ENCODE measurements at regions not wholly inside any gene's neighbourhood (a gene's known extent, or its start where the extent isn't known, plus 50 kb on each side); places are given as distances from the start of the nearest gene placed in this dataset.

DNA sequence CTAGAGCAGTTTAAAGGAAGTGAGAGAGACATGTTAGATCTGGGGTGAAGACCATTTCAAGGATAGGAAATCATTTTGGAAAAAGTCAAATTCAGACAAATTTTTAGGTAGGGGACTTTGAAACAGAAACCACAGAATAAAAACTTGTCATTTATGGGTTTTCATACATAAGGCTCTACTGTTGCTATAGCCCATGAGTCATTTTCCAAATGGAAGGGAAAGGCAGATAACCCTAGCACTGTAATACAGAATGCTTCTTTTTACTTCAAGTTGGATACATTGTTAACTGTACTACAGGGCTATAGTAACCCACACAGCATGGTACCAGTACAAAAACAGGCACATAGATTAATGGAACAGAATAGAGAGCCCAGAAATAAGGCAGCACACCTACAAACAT, 455.4 kb downstream of the EBF1 start:
- DNase-seq, result no peak

DNA sequence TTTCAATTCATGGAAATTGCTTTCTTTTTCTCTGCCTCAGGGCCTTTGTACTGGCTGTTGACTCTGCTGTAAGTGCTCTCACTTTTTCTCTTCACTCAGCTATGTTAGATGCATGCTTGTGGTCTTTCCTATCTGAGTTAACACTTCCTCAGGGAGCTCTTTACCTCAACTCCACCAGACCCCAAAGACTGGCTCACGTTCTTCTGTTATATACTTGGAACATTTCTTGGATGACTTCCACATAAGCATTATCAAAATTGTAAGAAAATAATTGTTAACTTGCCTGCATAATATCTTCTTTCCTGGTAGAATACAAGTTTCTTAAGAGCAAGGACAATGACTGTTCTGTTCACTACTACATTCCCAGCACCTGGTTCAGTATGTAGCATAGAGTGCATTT, 455.9 kb downstream of the EBF1 start:
- DNase-seq, result no peak

DNA sequence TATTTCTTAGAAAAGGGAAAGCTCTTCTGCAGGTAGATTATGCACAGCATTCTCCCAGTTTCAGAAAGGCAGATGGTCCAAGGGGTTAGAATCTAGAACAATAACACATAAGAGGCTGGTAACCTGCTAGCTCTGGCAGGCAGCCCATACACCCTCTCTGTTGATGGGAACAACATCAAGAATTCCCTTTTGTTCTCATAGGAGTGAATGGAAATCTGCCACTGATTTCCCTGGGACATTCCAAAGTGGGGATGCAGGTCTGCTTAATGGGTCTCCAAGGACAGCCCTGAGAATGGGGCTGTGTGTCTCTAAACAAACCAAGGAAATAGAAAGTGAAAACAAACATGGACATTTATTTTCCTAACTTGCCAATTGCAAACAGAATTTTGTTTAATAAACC, 456.8 kb downstream of the EBF1 start:
- no peak for DNase-seq

DNA sequence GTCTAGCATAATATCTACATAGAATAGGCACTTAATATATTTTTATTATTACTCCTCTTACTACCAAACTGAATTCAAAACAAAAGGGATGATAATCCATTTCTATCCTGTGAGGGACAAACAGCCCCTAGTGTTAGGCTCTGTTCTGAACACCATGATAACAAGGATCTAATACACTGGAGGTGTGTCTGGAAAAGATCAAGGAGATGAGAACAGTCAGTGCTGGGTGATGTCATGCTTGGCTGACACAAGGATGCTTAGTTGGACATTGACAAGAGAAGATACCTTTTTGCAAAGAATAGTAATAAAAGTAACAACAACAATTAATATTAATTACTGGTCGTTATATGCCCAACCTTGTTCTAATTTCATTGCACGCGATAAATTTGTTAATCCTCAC, 458.7 kb downstream of the EBF1 start:
- no peak for DNase-seq

DNA sequence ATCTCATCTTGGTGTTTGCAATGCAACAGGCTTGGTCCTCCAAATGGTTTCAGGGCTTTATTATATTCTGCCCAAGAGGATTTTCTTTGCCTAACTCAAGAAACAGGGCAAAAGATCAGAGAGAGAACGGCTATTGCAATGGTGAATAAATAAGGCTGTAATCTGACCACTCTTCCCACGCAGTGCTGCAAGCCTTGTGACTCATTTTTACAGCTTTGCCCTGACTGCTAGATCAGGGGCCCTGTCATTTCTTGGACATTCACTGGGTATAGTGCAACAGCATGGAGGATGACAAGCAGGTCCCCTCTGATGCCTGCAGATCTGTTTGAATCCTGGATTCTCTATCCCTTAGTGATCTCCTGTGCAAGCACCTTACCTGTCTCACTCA, 459.1 kb downstream of the EBF1 start:
- no peak for DNase-seq

DNA sequence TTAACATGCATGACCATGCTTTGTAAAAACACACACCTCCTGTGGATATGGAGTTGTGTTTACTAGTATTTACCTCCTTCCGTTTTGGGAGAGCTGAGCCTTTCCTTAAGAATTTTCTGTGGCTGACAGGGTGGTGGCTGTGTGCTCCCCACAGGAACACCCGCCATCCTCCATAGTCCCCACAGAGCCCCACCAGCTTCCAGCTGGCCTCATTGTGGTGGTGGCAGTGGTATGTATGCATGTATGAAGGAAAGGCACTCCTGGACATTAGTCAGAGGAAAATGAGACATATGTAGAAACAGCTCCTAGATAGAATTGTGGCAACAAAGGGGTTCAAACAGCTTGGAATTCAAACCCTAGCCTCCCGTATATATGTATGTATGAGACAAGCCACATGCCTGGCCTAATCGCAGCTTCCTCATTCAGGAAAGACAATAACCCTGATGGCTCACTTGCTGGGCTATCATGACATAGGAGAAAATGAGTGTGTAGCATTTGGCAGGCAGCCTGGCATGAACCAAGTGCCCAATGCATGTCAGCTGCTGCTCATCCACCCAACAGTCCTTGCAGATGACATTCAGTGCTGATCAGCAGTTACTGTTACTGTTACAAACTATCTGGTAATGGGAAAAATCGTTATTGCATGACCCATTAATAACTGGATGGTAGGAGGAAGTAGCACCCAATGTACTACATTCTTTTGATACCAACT, 459.7 kb downstream of the EBF1 start:
- DNase-seq, result no peak

DNA sequence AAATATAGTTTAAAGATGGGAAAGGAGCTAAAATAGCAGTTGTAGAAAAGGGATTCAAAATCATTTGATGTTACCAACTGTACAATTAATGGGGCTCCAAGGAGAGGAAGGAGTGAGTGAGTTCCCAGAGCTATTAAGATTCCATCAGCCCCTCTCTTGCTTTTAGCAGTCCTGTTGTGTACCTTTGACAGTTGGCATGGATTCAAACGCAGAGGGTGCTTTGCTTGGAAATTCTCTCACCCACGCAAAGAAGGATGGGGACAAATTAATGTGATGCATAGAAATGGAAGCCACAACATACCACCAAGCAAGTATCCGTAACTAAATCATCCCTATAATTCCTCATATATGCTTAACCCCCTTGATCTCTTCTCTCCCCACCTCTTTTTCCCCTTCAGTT, 461.3 kb downstream of the EBF1 start:
- DNase-seq, result no peak

DNA sequence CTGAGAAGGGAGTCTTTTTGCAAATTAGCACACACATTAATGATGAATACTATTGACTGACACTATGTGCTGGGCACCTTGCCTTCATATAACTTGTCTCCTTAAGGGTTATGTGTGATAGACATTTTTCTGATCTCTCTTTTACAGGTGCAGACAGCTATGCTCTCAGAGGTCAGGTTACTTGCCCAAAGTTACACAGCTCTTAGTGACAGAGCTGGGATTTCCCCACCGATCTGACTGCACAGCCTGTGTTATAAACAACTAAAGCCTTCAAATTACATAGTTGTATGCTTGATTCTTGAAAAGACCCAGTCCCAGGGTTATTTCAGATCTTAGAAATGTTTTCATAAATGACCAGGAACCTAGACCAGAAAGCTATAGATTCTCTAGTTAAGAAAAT, 462.7 kb downstream of the EBF1 start:
- DNase-seq, result no peak

DNA sequence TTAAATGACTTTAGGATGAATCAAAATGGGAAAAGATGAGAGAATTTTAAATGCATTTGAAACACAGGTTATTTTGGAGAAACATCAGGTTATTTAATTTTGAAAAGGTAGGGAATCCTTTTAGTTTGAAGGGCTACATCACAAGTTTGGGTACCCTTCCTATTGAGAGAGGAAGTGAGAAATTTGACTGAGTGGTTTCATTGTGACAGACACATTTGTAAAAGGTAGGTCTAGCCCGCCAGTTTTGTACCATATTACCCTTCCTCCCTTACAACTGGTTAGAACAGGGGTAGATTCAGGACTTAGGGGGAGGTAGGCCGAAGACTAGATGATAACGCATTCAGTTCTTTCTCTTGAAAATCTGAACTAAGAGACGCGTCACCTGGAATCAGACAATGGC, 464.2 kb downstream of the EBF1 start:
- no peak for DNase-seq

DNA sequence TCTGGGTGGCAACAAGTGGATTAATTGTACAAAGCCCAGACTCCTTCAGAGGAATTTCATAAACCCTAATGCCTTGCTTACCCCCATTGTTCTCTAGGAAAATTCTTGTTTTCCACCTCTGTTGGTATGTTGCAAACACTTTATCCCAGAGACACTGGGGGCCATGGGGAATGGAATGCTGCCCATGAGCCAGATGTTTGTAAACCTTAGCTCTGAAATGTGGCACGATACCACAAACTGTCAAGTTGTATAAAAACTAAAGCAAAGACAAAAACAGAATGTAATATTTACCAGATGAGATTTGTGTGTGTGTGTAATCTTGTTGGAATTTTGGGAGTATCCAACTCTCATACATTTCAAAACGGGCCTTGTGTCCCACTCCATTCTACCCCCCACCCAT, 465.0 kb downstream of the EBF1 start:
- no peak for DNase-seq

DNA sequence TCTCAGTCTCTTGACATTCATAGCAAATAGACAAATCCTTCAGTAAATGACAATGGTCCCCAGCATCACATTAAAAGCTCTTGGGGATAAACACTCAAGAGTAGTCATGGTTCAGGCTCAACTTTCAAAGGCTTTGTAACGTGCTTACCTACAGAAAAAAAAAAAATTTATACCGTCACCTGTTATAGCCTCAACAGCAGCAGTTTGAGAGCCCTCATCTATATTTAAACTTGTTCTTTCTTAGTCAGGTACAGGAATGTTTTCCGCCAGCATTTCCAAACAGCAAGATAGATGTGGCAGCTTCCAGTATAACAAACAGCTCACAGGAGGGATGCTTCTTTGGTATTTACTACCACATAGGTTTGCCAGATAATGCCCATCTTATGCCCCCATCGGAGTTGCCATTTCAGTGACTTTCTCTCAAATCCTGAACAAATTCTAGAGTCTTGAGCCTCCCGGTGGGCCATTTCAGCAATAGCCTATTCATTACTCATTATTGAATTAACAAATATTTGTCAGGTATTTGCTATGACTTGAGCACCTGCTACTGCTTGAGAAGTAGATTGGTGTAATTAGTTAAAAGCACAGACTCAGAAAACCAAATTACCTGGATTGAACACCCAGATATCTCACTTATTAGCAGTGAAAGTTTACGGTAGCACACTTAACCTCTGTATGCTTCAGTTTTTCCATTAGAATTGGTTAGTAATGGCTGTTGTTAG, 470.0 kb downstream of the EBF1 start:
- no peak for DNase-seq

DNA sequence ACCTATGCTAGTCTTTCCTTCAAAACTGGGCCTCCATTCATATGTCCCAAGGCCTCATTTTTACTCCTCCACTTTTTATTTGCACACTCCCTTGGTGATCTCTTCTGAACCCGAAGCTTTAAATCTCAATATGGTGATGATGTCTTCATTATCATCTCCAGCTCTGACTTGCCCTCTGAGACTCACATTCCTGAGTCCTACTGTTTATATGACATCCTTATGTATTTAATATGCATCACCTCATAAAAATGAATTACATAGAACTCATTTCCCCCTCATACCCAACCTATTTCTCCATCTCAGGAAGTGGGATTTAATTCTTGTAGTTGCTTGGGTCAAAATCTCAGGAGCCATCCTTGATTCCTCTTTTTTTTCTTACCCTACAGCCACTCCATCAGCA, 473.0 kb downstream of the EBF1 start:
- no peak for DNase-seq

DNA sequence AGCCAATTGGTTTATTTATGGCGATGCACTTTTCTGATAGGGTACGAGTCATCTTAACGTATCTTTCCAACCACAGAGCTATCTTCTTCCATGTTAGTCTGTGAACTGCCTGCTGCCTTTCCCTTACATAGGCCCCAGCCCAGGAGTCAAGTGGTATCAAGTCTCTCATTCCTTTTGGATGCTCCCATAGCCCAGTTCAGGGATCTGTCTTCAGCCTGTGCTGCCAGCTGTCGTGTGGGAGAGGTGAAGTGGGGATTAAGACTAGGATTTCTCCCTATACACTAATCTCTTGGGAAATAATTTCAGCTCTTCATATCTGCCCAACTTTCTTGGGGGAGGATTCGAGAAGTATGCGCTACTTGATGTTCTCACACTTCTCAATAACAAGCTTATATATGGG, 475.7 kb downstream of the EBF1 start:
- no peak for DNase-seq

DNA sequence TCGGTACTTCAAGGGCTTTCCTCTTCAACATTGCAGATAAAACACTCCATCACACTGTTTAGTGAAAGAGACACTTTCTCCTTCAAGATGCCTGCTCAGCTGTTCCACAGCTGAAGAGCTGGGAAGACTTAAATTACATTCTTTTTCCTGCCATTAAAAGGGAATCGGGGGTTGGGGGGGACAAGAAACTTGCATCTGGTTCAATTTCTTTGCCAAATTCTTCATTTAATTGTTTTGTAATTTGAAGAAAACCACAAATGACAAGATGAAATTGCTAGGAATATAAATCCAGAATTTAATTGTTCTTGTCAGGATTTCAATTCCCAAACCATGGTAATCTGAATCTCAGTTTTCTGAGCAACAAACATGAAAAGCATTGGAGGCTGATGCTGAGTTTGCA, 478.3 kb downstream of the EBF1 start:
- DNase-seq, result no peak

DNA sequence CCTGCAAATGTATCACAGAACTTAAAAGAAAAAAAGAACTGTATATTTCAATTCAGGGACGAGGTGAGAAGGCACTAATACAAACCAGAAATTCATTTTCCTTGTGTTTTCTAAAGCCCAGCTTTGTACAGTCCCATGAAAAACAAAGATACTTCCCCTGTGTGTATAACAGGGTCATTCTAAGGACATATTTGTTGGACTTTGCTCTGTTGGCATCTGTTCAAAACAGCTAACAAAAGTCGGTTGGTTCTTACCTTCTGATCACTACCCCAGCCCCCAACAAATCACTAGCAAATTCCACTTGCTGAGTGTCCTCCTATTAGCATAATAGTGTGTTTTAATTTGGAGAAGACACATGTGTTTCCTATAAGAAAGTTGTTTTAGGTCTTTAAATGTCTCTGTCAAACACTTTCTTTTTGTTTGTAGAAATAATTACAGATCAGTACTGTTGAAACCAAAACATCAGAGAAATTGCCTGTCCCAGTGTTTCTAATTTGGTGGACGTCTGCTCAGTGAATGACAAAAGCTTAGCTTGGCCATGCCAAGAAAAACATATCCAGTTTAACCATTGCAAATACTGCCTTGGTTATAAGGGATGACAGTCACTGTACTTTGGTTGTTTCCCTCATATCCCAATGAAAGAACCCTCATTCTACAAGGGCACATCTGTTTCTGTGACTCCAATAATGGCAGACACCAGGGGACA, 480.5 kb downstream of the EBF1 start:
- DNase-seq, result no peak

DNA sequence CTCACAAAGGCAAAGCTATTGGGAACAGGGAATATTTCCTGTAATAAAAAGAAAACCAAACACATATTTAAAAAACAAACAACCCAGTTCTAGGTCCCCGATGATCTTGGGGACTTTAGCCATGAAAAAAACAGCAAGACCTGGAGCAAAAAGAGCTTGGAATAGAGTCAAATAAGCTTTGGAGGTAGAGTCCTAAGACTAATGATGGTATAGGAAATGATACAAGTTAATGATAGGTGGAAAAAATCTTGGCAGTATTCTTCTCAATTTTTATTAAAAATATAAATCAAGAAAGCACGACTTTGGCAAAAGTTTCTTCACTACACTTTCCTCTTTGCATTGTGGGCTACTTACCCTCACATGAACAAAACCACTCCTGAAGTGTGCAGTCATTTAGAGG, 481.5 kb downstream of the EBF1 start:
- DNase-seq, result no peak

DNA sequence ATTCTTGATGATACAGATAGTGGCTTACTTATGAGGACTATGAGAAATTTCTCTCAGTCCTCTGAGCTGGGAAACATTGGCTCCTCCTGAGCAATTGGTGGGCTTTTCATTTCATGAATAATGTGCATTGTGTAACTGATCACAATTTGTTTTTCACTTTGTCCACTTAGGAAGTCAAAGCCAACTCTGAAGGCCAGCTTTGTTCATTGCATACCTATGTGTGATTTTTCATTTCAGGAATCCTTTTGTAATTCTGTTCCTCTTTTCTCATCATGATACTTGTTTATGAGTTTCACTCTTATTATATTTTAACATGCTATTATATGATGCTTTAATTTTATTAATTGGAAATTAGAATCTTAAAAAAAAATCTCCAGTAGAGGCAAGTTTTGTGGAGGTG, 483.0 kb downstream of the EBF1 start:
- no peak for DNase-seq

DNA sequence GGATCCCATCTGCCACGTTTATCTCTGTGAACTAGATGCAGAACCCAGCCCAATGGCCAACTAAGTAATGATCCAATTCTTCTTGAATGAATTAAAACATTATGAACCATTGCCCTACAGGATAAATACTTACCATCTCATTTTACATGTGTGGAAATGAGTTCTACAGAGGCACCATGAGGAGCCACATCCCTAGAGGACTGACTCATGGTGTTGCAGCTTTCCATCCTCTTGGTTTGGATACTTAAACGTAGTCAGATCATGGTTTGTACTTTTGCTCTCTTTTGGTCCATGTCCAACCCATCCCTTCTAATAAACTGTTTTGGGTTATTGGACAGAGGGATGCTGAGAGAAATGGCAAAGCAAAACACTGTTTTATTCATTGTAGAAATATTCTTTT, 484.8 kb downstream of the EBF1 start:
- no peak for DNase-seq

DNA sequence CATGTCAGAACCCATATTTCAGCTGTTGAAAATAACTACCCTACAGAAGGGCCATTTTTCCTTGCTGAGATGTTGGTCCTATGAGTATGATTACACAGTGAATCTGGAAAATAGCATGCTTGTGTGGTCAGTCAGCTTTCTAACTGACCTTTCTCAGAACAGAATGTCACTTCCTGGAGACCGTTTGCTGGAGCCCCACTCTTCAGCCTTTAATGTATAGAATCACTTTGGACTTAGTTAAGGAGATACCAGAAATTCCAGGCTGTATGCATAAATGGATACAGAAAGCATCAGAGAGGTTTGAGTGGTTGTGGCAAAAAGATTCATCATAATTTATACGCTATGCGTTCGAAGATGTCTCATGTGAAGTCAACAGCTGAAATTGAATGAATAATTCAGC, 488.1 kb downstream of the EBF1 start:
- DNase-seq, result no peak

DNA sequence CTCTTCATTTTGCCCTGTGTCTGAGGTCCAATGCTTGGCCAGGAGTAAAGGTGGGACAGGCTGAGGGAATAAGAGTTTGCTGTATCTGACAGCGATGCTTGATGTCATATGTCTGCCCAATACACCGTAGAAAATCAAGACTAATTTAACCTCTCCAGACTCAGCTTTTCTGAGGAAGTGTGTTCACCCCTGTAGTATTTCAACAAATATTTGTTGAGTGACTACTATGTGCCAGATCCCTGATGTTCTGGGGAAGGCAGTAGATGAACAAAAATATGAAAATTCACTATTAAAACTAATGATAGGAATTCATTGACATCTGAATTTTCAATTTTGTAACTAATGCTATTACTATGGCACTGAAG, 489.7 kb downstream of the EBF1 start:
- DNase-seq, result no peak

DNA sequence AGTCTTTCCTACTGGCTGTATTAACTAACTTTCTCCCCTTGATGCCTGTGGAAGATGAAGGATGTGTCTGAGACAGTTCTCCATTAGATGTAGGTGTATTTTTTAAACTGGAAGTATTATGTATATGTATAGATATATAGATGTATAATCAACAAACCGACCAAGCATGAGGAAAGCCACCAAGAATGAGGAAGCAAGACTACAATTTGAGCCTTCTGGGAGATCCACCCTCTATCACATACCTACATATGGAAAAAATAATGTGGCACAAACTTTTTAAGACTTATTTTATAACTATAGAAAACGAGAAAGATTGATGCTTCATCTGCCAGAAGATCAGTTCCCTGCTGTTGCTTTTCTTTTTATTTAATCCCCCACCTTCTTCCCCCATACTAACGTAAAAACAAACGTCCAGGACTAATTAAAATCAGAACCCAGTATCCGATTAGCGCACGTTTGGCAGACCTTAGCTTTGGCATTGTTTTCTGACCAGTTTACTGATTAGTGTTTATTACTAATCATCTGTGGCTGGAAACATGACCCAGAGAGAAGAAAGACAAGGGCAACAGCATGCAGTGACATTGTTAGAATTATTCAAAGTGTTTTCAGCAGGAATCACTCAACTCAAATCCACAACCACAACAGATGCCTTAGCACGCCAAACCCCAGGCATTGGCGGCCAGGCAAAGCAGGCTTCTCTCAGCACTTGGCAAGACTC, 490.2 kb downstream of the EBF1 start:
- DNase-seq, result no peak

DNA sequence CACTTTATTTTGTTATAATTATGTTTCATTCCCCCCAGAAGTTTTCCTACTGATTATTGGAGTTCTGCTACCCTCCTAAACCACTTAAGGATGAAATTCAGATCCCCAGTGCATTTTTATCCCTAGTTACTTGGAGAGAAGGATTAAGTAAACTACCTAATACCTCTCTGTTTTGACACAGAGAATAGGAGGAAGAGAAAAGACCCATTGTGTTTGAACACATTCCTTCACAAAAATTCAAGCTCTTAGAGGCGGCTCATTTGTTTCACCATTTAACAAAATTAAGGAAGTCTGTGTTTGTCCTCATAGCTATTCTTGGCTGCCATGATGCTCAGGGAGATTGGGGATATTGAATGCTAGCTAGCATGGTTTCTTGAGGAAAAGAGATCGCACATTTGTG, 492.6 kb downstream of the EBF1 start:
- DNase-seq, result no peak
